Neural progenitor cell (in vitro differentiated cells): ENCODE measurements at regions not wholly inside any gene's neighbourhood (a gene's known extent, or its start where the extent isn't known, plus 50 kb on each side); places are given as distances from the start of the nearest gene placed in this dataset.
A peak's percentile ranks its signal among the peaks of the same experiment; 100 is the strongest.
"Not testable (repeated sequence)": the region's sequence is repeated elsewhere in the genome, so short reads cannot be mapped to it uniquely, and the experiment has no call there.

Source experiments
- DNase-seq: peaks from one replicate; pipeline ENCODE4 v3.0.0-alpha.2; 2016; ENCODE audit warnings: low spot score
- H2AFZ ChIP-seq: fragments of 200-600 bp; sonication (generic); replicated peaks from 2 replicates; pipeline ENCODE4 v1.6.1; 2016; ENCODE audit warnings: antibody characterized with exemption
- H3F3A ChIP-seq: fragments of 200-600 bp; sonication (generic); 2 replicates; pipeline ENCODE4 v1.6.1; 2016; ENCODE audit warnings: antibody characterized with exemption, low read depth
- H3K27ac ChIP-seq: fragments of 200-600 bp; sonication (generic); 2 replicates; pipeline ENCODE4 v1.5.1; 2016; ENCODE audit warnings: mild to moderate bottlenecking
- H3K27me3 ChIP-seq: fragments of 200-600 bp; sonication (generic); 2 replicates; pipeline ENCODE4 v1.6.1; 2016; ENCODE audit warnings: mild to moderate bottlenecking, moderate library complexity
- H3K36me3 ChIP-seq: fragments of 200-600 bp; sonication (generic); 2 replicates; pipeline ENCODE4 v1.5.1; 2016
- H3K4me1 ChIP-seq: fragments of 200-600 bp; sonication (generic); 2 replicates; pipeline ENCODE4 v1.6.1; 2016; ENCODE audit warnings: mixed run types
- H3K4me2 ChIP-seq: fragments of 200-600 bp; sonication (generic); 2 replicates; pipeline ENCODE4 v1.6.1; 2016
- H3K4me3 ChIP-seq: fragments of 200-600 bp; sonication (generic); 2 replicates; pipeline ENCODE4 v1.5.1; 2016
- H3K79me2 ChIP-seq: fragments of 200-600 bp; sonication (generic); 2 replicates; pipeline ENCODE4 v1.6.1; 2016; ENCODE audit warnings: low read depth
- H3K9ac ChIP-seq: fragments of 200-600 bp; sonication (generic); 2 replicates; pipeline ENCODE4 v1.6.1; 2016
- H3K9me3 ChIP-seq: fragments of 200-600 bp; sonication (generic); 2 replicates; pipeline ENCODE4 v1.5.1; 2016; ENCODE audit warnings: low read depth
- H4K20me1 ChIP-seq: fragments of 200-600 bp; sonication (generic); 2 replicates; pipeline ENCODE4 v1.6.1; 2016; ENCODE audit warnings: low read depth
- H3K27ac Mint-ChIP-seq: 3 replicates; pipeline ENCODE4 v1.8.0; 2021; ENCODE audit warnings: mixed read lengths
- H3K27me3 Mint-ChIP-seq: 2 replicates; pipeline ENCODE4 v1.8.0; 2022; ENCODE audit warnings: low read depth, mild to moderate bottlenecking, inconsistent platforms, moderate library complexity, mixed read lengths; ENCODE audit not compliant: insufficient read depth
- H3K36me3 Mint-ChIP-seq: 3 replicates; pipeline ENCODE4 v1.8.0; 2021; ENCODE audit warnings: mixed read lengths
- H3K4me1 Mint-ChIP-seq: 3 replicates; pipeline ENCODE4 v1.8.0; 2021; ENCODE audit warnings: mixed read lengths
- H3K4me3 Mint-ChIP-seq: 3 replicates; pipeline ENCODE4 v1.8.0; 2021; ENCODE audit warnings: mild to moderate bottlenecking, moderate library complexity, mixed read lengths
- H3K9me3 Mint-ChIP-seq: 3 replicates; pipeline ENCODE4 v1.8.0; 2020; ENCODE audit warnings: mixed read lengths
- CTCF ChIP-seq: fragments of 200-600 bp; sonication (generic); IDR thresholded peaks from 2 replicates; pipeline ENCODE4 v1.5.1; 2017; ENCODE audit warnings: antibody characterized with exemption, mild to moderate bottlenecking
- EZH2 ChIP-seq: fragments of 200-600 bp; sonication (generic); IDR thresholded peaks from 2 replicates; pipeline ENCODE4 v1.6.1; 2017; ENCODE audit warnings: antibody characterized with exemption, mild to moderate bottlenecking, moderate library complexity
- EZH2phosphoT487 ChIP-seq: fragments of 200-600 bp; sonication (generic); IDR thresholded peaks from 2 replicates; pipeline ENCODE4 v1.6.1; 2017; ENCODE audit warnings: antibody characterized with exemption

- Histone ChIP-seq H3K4me3 (no peak overlapping the region), H3K27me3 (no peaks in the 10 kb centered on the region), H3K27ac (no peak overlapping the region), H4K20me1 (no peaks in the 10 kb centered on the region), H3K4me1 (no peaks in the 10 kb centered on the region), H3K36me3 (no peaks in the 10 kb centered on the region), H3K9ac (no peak overlapping the region), H3K4me2 (no peak overlapping the region), H3K79me2 (no peaks in the 10 kb centered on the region), H3F3A (no peaks in the 10 kb centered on the region), H3K9me3 (no peaks in the 10 kb centered on the region), H2AFZ (no peak overlapping the region)
- no peaks in the 10 kb centered on the region for H3K4me1 Mint-ChIP-seq
- no peak overlapping the region for H3K4me3 Mint-ChIP-seq
- H3K27ac Mint-ChIP-seq = no peak overlapping the region
- H3K9me3 Mint-ChIP-seq = no peaks in the 10 kb centered on the region
- no peaks in the 10 kb centered on the region for H3K27me3 Mint-ChIP-seq
- H3K36me3 Mint-ChIP-seq = no peaks in the 10 kb centered on the region
- TF ChIP-seq EZH2phosphoT487 = no peak
- no peak for DNase-seq
Observed at GRCh38 chr7:118863966-118864365, 639.5 kb downstream of the ANKRD7 start.

GRCh38 chr7:118867860-118868259 is 643.4 kb downstream of the ANKRD7 start:
- H3K36me3 Mint-ChIP-seq = no peaks in the 10 kb centered on the region
- no peak overlapping the region for H3K9ac ChIP-seq
- H3F3A ChIP-seq = no peaks in the 10 kb centered on the region
- H2AFZ ChIP-seq = no peak overlapping the region
- no peaks in the 10 kb centered on the region for H3K9me3 ChIP-seq
- no peak for DNase-seq
- H3K79me2 ChIP-seq = no peaks in the 10 kb centered on the region
- TF ChIP-seq EZH2phosphoT487 (no peak), EZH2 (no peak), CTCF (no peak)
- H3K27me3 ChIP-seq = no peaks in the 10 kb centered on the region
- no peaks in the 10 kb centered on the region for H4K20me1 ChIP-seq
- H3K4me3 ChIP-seq = no peak overlapping the region
- H3K9me3 Mint-ChIP-seq = no peaks in the 10 kb centered on the region
- H3K36me3 ChIP-seq = no peaks in the 10 kb centered on the region
- H3K4me2 ChIP-seq = no peak overlapping the region
- no peaks in the 10 kb centered on the region for H3K27me3 Mint-ChIP-seq
- H3K4me1 Mint-ChIP-seq = no peaks in the 10 kb centered on the region
- H3K27ac ChIP-seq = no peak overlapping the region
- H3K4me3 Mint-ChIP-seq = no peak overlapping the region
- H3K27ac Mint-ChIP-seq = no peak overlapping the region
- H3K4me1 ChIP-seq = no peaks in the 10 kb centered on the region

GRCh38 chr7:118869141-118869540 is 644.6 kb downstream of the ANKRD7 start:
- H3K4me3 ChIP-seq, H3K27me3 Mint-ChIP-seq, DNase-seq, H3K9ac ChIP-seq, H3K79me2 ChIP-seq, H3K36me3 Mint-ChIP-seq, H3K4me1 ChIP-seq, H3K4me1 Mint-ChIP-seq, H3F3A ChIP-seq, H3K9me3 Mint-ChIP-seq, H3K4me3 Mint-ChIP-seq, H3K27ac Mint-ChIP-seq, H3K4me2 ChIP-seq, H3K9me3 ChIP-seq, H2AFZ ChIP-seq, H4K20me1 ChIP-seq, H3K36me3 ChIP-seq, H3K27me3 ChIP-seq, H3K27ac ChIP-seq: not testable (repeated sequence)

- Mint-ChIP-seq H3K27ac (no peak overlapping the region), H3K4me1 (peaks cover 4% of the 10 kb centered on the region), H3K4me3 (no peak overlapping the region), H3K36me3 (no peaks in the 10 kb centered on the region), H3K9me3 (no peaks in the 10 kb centered on the region), H3K27me3 (no peaks in the 10 kb centered on the region)
- DNase-seq = peak; percentile 62
- Histone ChIP-seq H3K9me3 (no peaks in the 10 kb centered on the region), H2AFZ (peak overlapping the region; percentile 61), H3K36me3 (no peaks in the 10 kb centered on the region), H3K4me2 (no peak overlapping the region), H4K20me1 (no peaks in the 10 kb centered on the region), H3K4me1 (peaks cover 7% of the 10 kb centered on the region), H3K27ac (no peak overlapping the region), H3K79me2 (no peaks in the 10 kb centered on the region), H3K4me3 (no peak overlapping the region), H3K27me3 (no peaks in the 10 kb centered on the region), H3K9ac (no peak overlapping the region), H3F3A (no peaks in the 10 kb centered on the region)
- TF ChIP-seq CTCF = peak; percentile 56
- no peak for TF ChIP-seq EZH2
- no peak for TF ChIP-seq EZH2phosphoT487
Observed at GRCh38 chr7:118870187-118870586, 645.7 kb downstream of the ANKRD7 start.
